Liver (tissue), 8 donors: ENCODE measurements at regions not wholly inside any gene's neighbourhood (a gene's known extent, or its start where the extent isn't known, plus 50 kb on each side); places are given as distances from the start of the nearest gene placed in this dataset.

ENCODE experiments used
- DNase-seq: peaks from one replicate; pipeline ENCODE4 v3.0.0-alpha.2; 2017; ENCODE audit warnings: low spot score
- H3K27ac ChIP-seq, 2 donors: one replicate each; pipeline ENCODE4 v1.7.0; 2013; ENCODE audit warnings: inconsistent platforms in 2 of 2, low read length in 2 of 2, control low read depth in 1 of 2, low read depth in 1 of 2, mild to moderate bottlenecking in 1 of 2
- H3K27me3 ChIP-seq, 4 donors: one replicate each; pipeline versions ENCODE4 v1.6.1 to v1.7.0; 2013; ENCODE audit warnings: low read length in 3 of 4, inconsistent platforms in 1 of 4, mild to moderate bottlenecking in 1 of 4, moderate library complexity in 1 of 4; ENCODE audit not compliant: control insufficient read depth in 4 of 4, insufficient read depth in 4 of 4
- H3K36me3 ChIP-seq, 4 donors: one replicate each; pipeline versions ENCODE4 v1.6.1 to v1.7.0; 2013; ENCODE audit warnings: low read length in 3 of 4, mild to moderate bottlenecking in 3 of 4, low read depth in 1 of 4, moderate library complexity in 1 of 4; ENCODE audit not compliant: control insufficient read depth in 4 of 4, insufficient read depth in 3 of 4
- H3K4me1 ChIP-seq, 4 donors: one replicate each; pipeline versions ENCODE4 v1.6.1 to v1.7.0; 2013; ENCODE audit warnings: low read length in 3 of 4, mild to moderate bottlenecking in 3 of 4, moderate library complexity in 1 of 4; ENCODE audit not compliant: control insufficient read depth in 4 of 4, insufficient read depth in 4 of 4
- H3K4me3 ChIP-seq, 3 donors: one replicate each; pipeline versions ENCODE4 v1.6.1 to v1.7.0; 2013; ENCODE audit warnings: low read length in 3 of 3, control low read depth in 1 of 3, low read depth in 1 of 3, mild to moderate bottlenecking in 1 of 3
- H3K9ac ChIP-seq, 2 donors: one replicate each; pipeline ENCODE4 v1.7.0; 2013; ENCODE audit warnings: low read length in 2 of 2, mild to moderate bottlenecking in 2 of 2, moderate library complexity in 2 of 2, control low read depth in 1 of 2, low read depth in 1 of 2
- H3K9me3 ChIP-seq, 4 donors: one replicate each; pipeline versions ENCODE4 v1.6.1 to v1.7.0; 2013; ENCODE audit warnings: low read length in 3 of 4; ENCODE audit not compliant: control insufficient read depth in 4 of 4
- ATF3 ChIP-seq: IDR thresholded peaks from 2 replicates; pipeline ENCODE4 v1.6.1; 2016; ENCODE audit warnings: antibody characterized with exemption
- CTCF ChIP-seq: fragments of 150-350 bp; IDR thresholded peaks from 2 replicates; pipeline ENCODE4 v1.5.1; 2017; ENCODE audit warnings: improper control_type of control experiment, low read depth, low read length; ENCODE audit not compliant: missing input control
- EGR1 ChIP-seq, 2 donors: IDR thresholded peaks; 2 replicates each; pipeline ENCODE4 v1.6.1; 2016 to 2018; ENCODE audit warnings: antibody characterized with exemption in 2 of 2, low read depth in 2 of 2
- FOXA1 ChIP-seq: IDR thresholded peaks from 2 replicates; pipeline ENCODE4 v1.6.1; 2016; ENCODE audit warnings: antibody characterized with exemption
- FOXA2 ChIP-seq: IDR thresholded peaks from 2 replicates; pipeline ENCODE4 v1.6.1; 2016; ENCODE audit warnings: antibody characterized with exemption
- GABPA ChIP-seq, 2 donors: IDR thresholded peaks in 1 of 2; conservative IDR thresholded peaks in 1 of 2; 2 replicates each; pipeline ENCODE4 v1.6.1; 2016; ENCODE audit warnings: antibody characterized with exemption in 2 of 2, mild to moderate bottlenecking in 1 of 2, moderate library complexity in 1 of 2
- HNF4A ChIP-seq, 2 donors: conservative IDR thresholded peaks; 2 replicates each; pipeline ENCODE4 v1.6.1; 2016; ENCODE audit warnings: antibody characterized with exemption in 2 of 2, mild to moderate bottlenecking in 2 of 2
- HNF4G ChIP-seq: IDR thresholded peaks from 2 replicates; pipeline ENCODE4 v1.6.1; 2016; ENCODE audit warnings: antibody characterized with exemption
- JUND ChIP-seq, 2 donors: IDR thresholded peaks; 2 replicates each; pipeline ENCODE4 v1.6.1; 2016; ENCODE audit warnings: antibody characterized with exemption in 2 of 2
- NR2F2 ChIP-seq: IDR thresholded peaks from 2 replicates; pipeline ENCODE4 v1.6.1; 2016; ENCODE audit warnings: antibody characterized with exemption
- RAD21 ChIP-seq, 2 donors: IDR thresholded peaks; 2 replicates each; pipeline ENCODE4 v1.6.1; 2016; ENCODE audit warnings: antibody characterized with exemption in 2 of 2, mild to moderate bottlenecking in 2 of 2
- REST ChIP-seq: IDR thresholded peaks from 2 replicates; pipeline ENCODE4 v1.6.1; 2016; ENCODE audit warnings: antibody characterized with exemption, mild to moderate bottlenecking
- RXRA ChIP-seq, 2 donors: IDR thresholded peaks; 2 replicates each; pipeline ENCODE4 v1.6.1; 2017 to 2018; ENCODE audit warnings: antibody characterized with exemption in 2 of 2, mild to moderate bottlenecking in 1 of 2
- SP1 ChIP-seq: IDR thresholded peaks from 2 replicates; pipeline ENCODE4 v1.6.1; 2018; ENCODE audit warnings: antibody characterized with exemption, mild to moderate bottlenecking
- TAF1 ChIP-seq: conservative IDR thresholded peaks from 2 replicates; pipeline ENCODE4 v1.6.1; 2016; ENCODE audit warnings: antibody characterized with exemption, mild to moderate bottlenecking
- YY1 ChIP-seq: IDR thresholded peaks from 2 replicates; pipeline ENCODE4 v1.6.1; 2016; ENCODE audit warnings: antibody characterized with exemption, mild to moderate bottlenecking
- ZBTB33 ChIP-seq: IDR thresholded peaks from 2 replicates; pipeline ENCODE4 v1.6.1; 2016; ENCODE audit warnings: antibody characterized with exemption
- WGBS: extraction: QIAGEN DNeasy Blood & Tissue Kit; methylation state at CpG from one replicate; pipeline ENCODE4 v1.1.7; 2013; 5-methylcytosine and 5-hydroxymethylcytosine counted together
- donor health status: healthy.
- donor health status: healthy.
- donor health status: healthy.
- donor health status: healthy.
- donor health status: healthy.

GRCh38 chr1:164423136-164423535 lies 135.8 kb upstream of the PBX1 start:
- Histone ChIP-seq H3K4me3 (no peak overlapping the region), H3K9me3 (no peaks in the 10 kb centered on the region), H3K27me3 (no peaks in the 10 kb centered on the region), H3K9ac (no peak overlapping the region), H3K36me3 (no peaks in the 10 kb centered on the region), H3K4me1 (no peaks in the 10 kb centered on the region), H3K27ac (no peak overlapping the region)
- 84% methylated on average over 1 of the region's 1 CpG for WGBS
- DNase-seq: no peak
- TF ChIP-seq RXRA (IDR thresholded peaks at IDR 0.05) (no peak), TAF1 (no peak), EGR1 (IDR thresholded peaks at IDR 0.05; ENCODE audit: low read depth in 2 of 2) (no peak), CTCF (no peak), ATF3 (no peak), JUND (IDR thresholded peaks at IDR 0.05) (no peak), YY1 (no peak), RAD21 (IDR thresholded peaks at IDR 0.05) (no peak), FOXA2 (no peak), REST (no peak), HNF4G (no peak), ZBTB33 (no peak), SP1 (no peak), HNF4A (conservative IDR thresholded peaks at IDR 0.05) (no peak), NR2F2 (no peak), GABPA (IDR thresholded peaks at IDR 0.05 in 1 of 2, conservative IDR thresholded peaks at IDR 0.05 in 1 of 2) (no peak), FOXA1 (no peak)
